NCI-H1436 (cell line): ENCODE measurements at regions not wholly inside any gene's neighbourhood (a gene's known extent, or its start where the extent isn't known, plus 50 kb on each side); places are given as distances from the start of the nearest gene placed in this dataset.

Source experiments
- DNase-seq: peaks from one replicate; lab custom pipeline; 2025; lab: John Stamatoyannopoulos, UW

DNA sequence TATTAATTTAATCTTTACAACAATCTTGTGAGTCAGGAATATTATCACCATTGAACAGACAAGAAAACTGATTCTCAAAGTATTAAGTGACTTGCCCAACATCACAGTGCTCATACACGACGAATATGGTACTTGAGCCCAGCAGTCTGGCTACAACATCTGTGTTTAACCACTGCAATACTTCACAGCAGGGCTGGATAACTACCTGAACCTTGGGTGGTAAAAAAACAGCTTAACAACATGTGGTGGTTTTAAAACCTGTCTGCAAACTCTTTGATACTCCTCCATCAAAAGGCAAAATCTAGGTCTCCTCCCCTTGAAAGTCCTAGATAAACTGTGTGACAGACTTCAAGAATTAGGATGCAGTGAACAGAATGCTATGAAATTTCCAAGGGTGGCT is 424.6 kb upstream of the CADM1 start:
- no peak for DNase-seq

GRCh38 chr11:115927823-115928329 is 423.7 kb upstream of the CADM1 start:
- DNase-seq, result no peak

GRCh38 chr11:115926601-115927000 is 422.4 kb upstream of the CADM1 start:
- DNase-seq, result no peak

- no peak for DNase-seq
These were observed 421.9 kb upstream of the CADM1 start for GRCh38 chr11:115926138-115926537.

GRCh38 chr11:115925568-115926090 is 421.4 kb upstream of the CADM1 start:
- no peak for DNase-seq

- no peak for DNase-seq
These were observed 420.7 kb upstream of the CADM1 start for GRCh38 chr11:115924744-115925567.

GRCh38 chr11:115922876-115923275 is 418.7 kb upstream of the CADM1 start:
- DNase-seq, result no peak

GRCh38 chr11:115921986-115922385 is 417.8 kb upstream of the CADM1 start:
- DNase-seq, result no peak

DNA sequence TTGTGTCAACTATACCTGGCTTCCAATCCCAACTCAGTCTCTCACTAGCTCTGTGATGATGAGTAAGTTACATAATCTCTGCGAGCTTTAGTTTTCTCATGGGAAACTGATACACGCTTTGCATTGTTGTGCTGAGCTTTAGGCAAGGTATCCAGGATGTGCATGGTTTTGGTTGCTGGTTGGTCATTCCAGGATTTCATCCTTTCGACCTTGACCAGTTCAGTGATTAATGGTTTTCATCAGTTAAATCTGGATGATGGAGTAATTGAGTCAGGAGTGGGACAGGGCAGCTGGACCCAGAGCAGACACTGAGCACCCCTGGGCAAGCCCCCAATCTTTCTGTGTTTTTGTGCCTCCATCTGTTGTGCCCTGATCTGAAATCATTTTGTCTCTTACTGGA is 417.3 kb upstream of the CADM1 start:
- DNase-seq, result no peak

GRCh38 chr11:115920841-115921480 is 416.7 kb upstream of the CADM1 start:
- no peak for DNase-seq

GRCh38 chr11:115920092-115920461 is 415.9 kb upstream of the CADM1 start:
- peak; percentile 22 for DNase-seq

GRCh38 chr11:115919341-115920091 is 415.3 kb upstream of the CADM1 start:
- no peak for DNase-seq

DNA sequence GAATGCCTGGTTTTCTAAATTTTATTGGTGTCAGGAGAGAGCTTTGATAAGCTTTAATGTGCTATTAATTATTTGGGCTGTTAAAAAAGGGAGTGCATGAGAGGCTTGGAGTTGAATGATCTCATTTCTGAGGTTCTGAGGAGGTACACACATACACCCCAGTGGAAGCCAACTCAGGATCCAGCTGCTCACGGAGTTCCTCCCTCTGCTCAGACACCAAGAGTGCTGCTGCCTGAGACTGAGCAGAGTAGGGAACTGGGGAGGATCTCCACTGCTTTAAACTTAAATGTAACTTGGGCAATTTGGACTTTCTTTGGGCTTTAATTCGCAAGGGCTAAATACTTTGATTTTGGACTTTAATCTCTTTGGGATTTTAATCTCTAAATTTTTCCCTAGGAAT is 414.4 kb upstream of the CADM1 start:
- DNase-seq, result no peak

DNA sequence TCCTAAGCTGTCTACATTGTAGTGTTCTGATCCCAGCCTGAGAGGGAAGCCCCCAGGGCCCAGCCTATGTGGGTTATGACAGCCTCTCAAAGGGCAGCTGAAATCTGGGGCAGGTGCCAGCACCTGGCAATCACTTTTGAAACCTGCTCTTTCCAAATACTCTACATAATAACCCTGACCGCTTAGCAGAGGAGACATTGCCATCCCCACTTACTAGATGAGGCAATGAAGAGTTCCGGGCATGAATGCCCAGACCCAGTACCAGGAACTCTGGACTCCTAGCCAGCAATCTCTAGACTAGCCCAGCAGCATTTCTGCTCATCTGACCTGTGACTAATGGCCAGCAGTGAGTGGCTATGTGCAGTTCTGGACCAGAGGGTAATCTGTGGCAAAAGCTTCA is 412.4 kb upstream of the CADM1 start:
- peak; percentile 69 for DNase-seq

DNA sequence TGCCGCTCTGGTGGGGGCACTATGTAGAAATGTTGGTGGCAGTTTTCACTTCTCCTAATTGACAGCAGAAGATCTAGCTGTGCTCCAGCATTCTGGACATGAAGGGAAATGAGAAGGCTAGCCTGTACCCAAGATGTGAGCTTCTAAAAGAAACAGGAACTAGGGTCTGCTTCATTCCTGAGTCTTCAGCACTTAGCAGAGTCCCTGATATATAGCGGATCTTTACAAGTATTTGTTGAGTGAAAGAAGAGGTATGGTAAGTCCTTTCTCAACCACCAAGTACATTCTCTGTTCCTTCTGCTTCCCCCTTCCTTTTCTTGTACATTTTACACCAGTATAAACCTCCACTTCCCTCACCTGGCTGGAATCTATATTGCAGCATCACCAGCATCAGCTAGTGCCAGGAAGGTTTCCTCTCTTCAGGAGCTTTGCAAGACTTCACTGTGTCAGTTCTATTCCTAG is 408.3 kb upstream of the CADM1 start:
- DNase-seq, result peak; percentile 25

DNA sequence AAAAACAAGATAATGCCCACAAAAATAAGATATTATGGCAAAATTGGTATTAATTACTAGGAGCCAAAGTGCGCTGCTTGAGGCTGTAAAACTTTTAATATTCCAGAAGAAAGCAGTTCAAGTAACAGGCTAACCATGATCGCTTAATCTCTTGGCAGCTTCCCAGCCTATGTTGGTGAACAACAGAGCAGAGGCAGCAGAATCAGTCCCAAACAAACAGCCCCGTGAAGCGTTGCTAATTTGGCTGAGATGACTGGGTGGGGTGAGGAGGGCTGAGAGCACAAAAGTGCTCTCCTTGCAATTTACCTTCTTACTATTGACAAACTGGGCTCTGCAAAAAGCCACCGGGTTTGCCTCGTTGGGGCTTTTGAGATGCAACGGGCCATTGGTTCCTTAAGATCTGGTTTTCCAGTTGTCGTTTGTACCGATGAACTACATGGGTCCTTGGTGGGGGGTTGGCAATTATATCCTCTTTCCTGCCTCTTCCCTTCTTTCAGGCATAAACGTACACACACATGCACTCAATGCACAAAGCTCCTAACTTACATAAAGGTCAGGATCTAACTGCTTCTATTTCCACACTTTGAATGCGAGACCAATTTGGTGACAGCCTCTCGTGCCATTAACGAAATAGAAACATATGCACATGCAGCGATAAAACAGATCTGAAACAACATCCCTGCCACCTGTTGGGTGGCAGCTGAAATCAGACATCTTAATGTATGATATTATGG is 407.6 kb upstream of the CADM1 start:
- peak; percentile 75 for DNase-seq

- DNase-seq, result no peak
These were observed 406.2 kb upstream of the CADM1 start for GRCh38 chr11:115910379-115910778.

GRCh38 chr11:115906171-115906570 is 402.0 kb upstream of the CADM1 start:
- DNase-seq, result no peak

GRCh38 chr11:115905341-115906000 is 401.3 kb upstream of the CADM1 start:
- no peak for DNase-seq

GRCh38 chr11:115903179-115903578 is 399.0 kb upstream of the CADM1 start:
- DNase-seq, result no peak

DNA sequence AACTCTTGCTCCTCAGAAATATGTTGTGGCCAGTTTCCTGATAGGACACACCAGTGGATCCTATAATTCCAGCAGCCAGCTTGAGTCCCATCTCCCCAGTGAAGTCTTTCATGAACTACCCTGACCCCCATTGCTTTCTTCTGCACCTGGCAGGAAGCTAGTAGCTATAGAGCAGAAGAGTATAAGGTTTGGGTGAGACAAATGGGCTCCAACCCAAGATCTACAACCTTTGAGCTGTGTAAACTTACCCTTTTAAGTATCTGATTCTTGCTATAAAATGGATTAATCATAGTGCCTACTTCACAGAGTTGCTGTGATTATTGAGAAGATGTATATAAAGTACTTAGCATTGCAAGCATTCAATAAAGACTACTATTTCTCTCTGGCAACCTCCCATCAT is 396.9 kb upstream of the CADM1 start:
- DNase-seq, result no peak
